Neuronal stem cell (in vitro differentiated cells): ENCODE measurements at regions not wholly inside any gene's neighbourhood (a gene's known extent, or its start where the extent isn't known, plus 50 kb on each side); places are given as distances from the start of the nearest gene placed in this dataset.

ENCODE experiments used
- DNase-seq: peaks from one replicate; pipeline ENCODE4 v3.0.0-alpha.2; 2013; ENCODE audit warnings: low spot score
- H2AFZ ChIP-seq: one replicate; pipeline ENCODE4 v1.6.1; 2013; ENCODE audit warnings: mild to moderate bottlenecking, low read length, inconsistent platforms
- H2AK5ac ChIP-seq: 2 replicates; pipeline ENCODE4 v1.6.1; 2013; ENCODE audit warnings: low read depth, mild to moderate bottlenecking, inconsistent platforms, low read length, moderate library complexity, mixed read lengths
- H2BK120ac ChIP-seq: 2 replicates; pipeline ENCODE4 v1.6.1; 2013; ENCODE audit warnings: low read depth, mild to moderate bottlenecking, inconsistent platforms, low read length, moderate library complexity, mixed read lengths
- H2BK12ac ChIP-seq: one replicate; pipeline ENCODE4 v1.6.1; 2013; ENCODE audit warnings: low read length, inconsistent platforms
- H2BK15ac ChIP-seq: 2 replicates; pipeline ENCODE4 v1.6.1; 2013; ENCODE audit warnings: mild to moderate bottlenecking, low read length, inconsistent platforms, mixed read lengths
- H2BK5ac ChIP-seq: one replicate; pipeline ENCODE4 v1.6.1; 2013; ENCODE audit warnings: inconsistent platforms, mild to moderate bottlenecking, low read length, moderate library complexity
- H3K14ac ChIP-seq: one replicate; pipeline ENCODE4 v1.6.1; 2013; ENCODE audit warnings: low read length, inconsistent platforms
- H3K18ac ChIP-seq: 2 replicates; pipeline ENCODE4 v1.6.1; 2013; ENCODE audit warnings: low read length, inconsistent platforms
- H3K23ac ChIP-seq: 2 replicates; pipeline ENCODE4 v1.6.1; 2013; ENCODE audit warnings: low read depth, mild to moderate bottlenecking, mixed read lengths, low read length, inconsistent platforms; ENCODE audit not compliant: poor library complexity
- H3K27ac ChIP-seq: replicated peaks from 3 replicates; pipeline ENCODE4 v1.5.1; 2013; ENCODE audit warnings: low read length, inconsistent platforms
- H3K27me3 ChIP-seq, 3 experiments: 2 replicates each; pipeline ENCODE4 v1.6.1; 2013; ENCODE audit warnings: low read length in 3 of 3, mild to moderate bottlenecking in 2 of 3, inconsistent platforms in 1 of 3, low read depth in 1 of 3, mixed read lengths in 1 of 3, moderate library complexity in 1 of 3; ENCODE audit not compliant: control insufficient read depth in 3 of 3, insufficient read depth in 3 of 3
- H3K36me3 ChIP-seq, 2 donors: replicated peaks in 1 of 2; 2 replicates each; pipeline ENCODE4 v1.6.1; 2013; ENCODE audit warnings: low read length in 2 of 2; ENCODE audit not compliant: control insufficient read depth in 2 of 2, insufficient read depth in 2 of 2
- H3K4ac ChIP-seq: 2 replicates; pipeline ENCODE4 v1.6.1; 2013; ENCODE audit warnings: inconsistent platforms, mild to moderate bottlenecking, low read length, moderate library complexity
- H3K4me1 ChIP-seq, 2 donors: 1 replicate in 1 of 2; 2 replicates in 1 of 2; pipeline ENCODE4 v1.6.1; 2013; ENCODE audit warnings: low read length in 2 of 2, low read depth in 1 of 2; ENCODE audit not compliant: control insufficient read depth in 2 of 2, insufficient read depth in 1 of 2
- H3K4me2 ChIP-seq: one replicate; pipeline ENCODE4 v1.6.1; 2013; ENCODE audit warnings: mild to moderate bottlenecking, low read length, inconsistent platforms; ENCODE audit not compliant: insufficient read depth, poor library complexity, severe bottlenecking
- H3K4me3 ChIP-seq, 2 donors: 2 replicates each; pipeline ENCODE4 v1.5.1; 2013; ENCODE audit warnings: low read length in 2 of 2, mild to moderate bottlenecking in 2 of 2, inconsistent platforms in 1 of 2, moderate library complexity in 1 of 2
- H3K79me1 ChIP-seq: one replicate; pipeline ENCODE4 v1.6.1; 2013; ENCODE audit warnings: low read depth, mild to moderate bottlenecking, inconsistent platforms, low read length, moderate library complexity
- H3K9ac ChIP-seq: one replicate; pipeline ENCODE4 v1.6.1; 2013; ENCODE audit warnings: mild to moderate bottlenecking, low read depth, low read length, inconsistent platforms; ENCODE audit not compliant: poor library complexity
- H3K9me3 ChIP-seq, 2 donors: replicated peaks in 1 of 2; 2 replicates each; pipeline versions ENCODE3 to v1.6.1; 2013; ENCODE audit warnings: low read length in 2 of 2, mild to moderate bottlenecking in 2 of 2, inconsistent platforms in 1 of 2, low read depth in 1 of 2, mixed read lengths in 1 of 2, moderate library complexity in 1 of 2; ENCODE audit not compliant: control insufficient read depth in 2 of 2, insufficient read depth in 1 of 2
- H4K8ac ChIP-seq: one replicate; pipeline ENCODE4 v1.6.1; 2013; ENCODE audit warnings: low read depth, mild to moderate bottlenecking, inconsistent platforms, low read length, moderate library complexity
- H4K91ac ChIP-seq: one replicate; pipeline ENCODE4 v1.6.1; 2013; ENCODE audit warnings: low read length, low read depth, mild to moderate bottlenecking, inconsistent platforms; ENCODE audit not compliant: poor library complexity
- WGBS, 2 donors: extraction: QIAGEN DNeasy Blood & Tissue Kit; methylation state at CpG; one replicate each; pipeline ENCODE4 v1.1.7; 2013; ENCODE audit warnings: missing lambda C conversion rate in 2 of 2, mixed read lengths in 1 of 2; ENCODE audit not compliant: insufficient read length in 2 of 2, insufficient replicate concordance in 1 of 2; ENCODE audit errors: extremely low coverage in 2 of 2; 5-methylcytosine and 5-hydroxymethylcytosine counted together

DNA sequence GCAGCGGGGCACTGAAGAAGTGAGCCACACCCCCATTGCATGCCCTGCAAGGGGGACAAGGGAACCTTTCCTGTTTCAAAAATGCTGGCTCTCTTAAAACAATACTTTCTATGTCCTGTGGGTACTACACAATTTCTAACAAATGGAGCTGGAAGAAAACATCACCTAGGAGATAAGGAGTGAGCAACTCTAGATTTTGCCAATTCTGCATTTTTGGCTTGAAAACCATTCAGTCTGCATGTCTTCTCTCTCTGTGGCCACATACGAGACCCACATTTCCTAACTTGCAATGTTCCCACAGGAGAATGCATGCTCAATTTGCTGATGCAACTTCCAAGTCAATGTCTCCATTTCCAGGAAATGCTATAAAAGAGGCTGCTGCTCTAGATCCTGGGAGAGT, 662.0 kb downstream of the SQOR start:
- Histone ChIP-seq H4K8ac (no peak overlapping the region), H3K4ac (no peak overlapping the region), H3K23ac (no peak overlapping the region), H4K91ac (no peak overlapping the region), H3K4me3 (no peak overlapping the region), H2BK120ac (no peak overlapping the region), H3K4me1 (peaks cover 0 to 5% of the 10 kb centered on the region in 2 donors), H2AFZ (no peak overlapping the region), H3K4me2 (no peak overlapping the region), H3K9me3 (no peaks in the 10 kb centered on the region), H2AK5ac (no peak overlapping the region), H3K9ac (no peak overlapping the region), H2BK5ac (no peak overlapping the region), H3K14ac (no peak overlapping the region), H3K79me1 (no peaks in the 10 kb centered on the region), H2BK15ac (no peak overlapping the region), H3K27ac (no peak overlapping the region), H3K18ac (no peak overlapping the region), H3K27me3 (no peaks in the 10 kb centered on the region), H2BK12ac (no peak overlapping the region), H3K36me3 (no peaks in the 10 kb centered on the region)
- DNase-seq, result no peak
- no CpG with 5 or more reads among the region's 2 CpGs for whole genome bisulfite sequencing, 2 donors

GRCh38 chr15:46297766-46298165, 662.9 kb downstream of the SQOR start:
- Histone ChIP-seq H3K23ac (no peak overlapping the region), H3K9me3 (no peaks in the 10 kb centered on the region), H4K91ac (no peak overlapping the region), H2AK5ac (no peak overlapping the region), H3K4me2 (no peak overlapping the region), H3K18ac (no peak overlapping the region), H2BK5ac (no peak overlapping the region), H3K36me3 (no peaks in the 10 kb centered on the region), H3K4me1 (peaks cover 0 to 5% of the 10 kb centered on the region in 2 donors), H3K4me3 (no peak overlapping the region), H3K79me1 (no peaks in the 10 kb centered on the region), H2BK12ac (no peak overlapping the region), H3K27me3 (no peaks in the 10 kb centered on the region), H3K27ac (no peak overlapping the region), H4K8ac (no peak overlapping the region), H3K4ac (no peak overlapping the region), H3K14ac (no peak overlapping the region), H2BK120ac (no peak overlapping the region), H2AFZ (no peak overlapping the region), H2BK15ac (no peak overlapping the region), H3K9ac (no peak overlapping the region)
- WGBS, 2 donors, result no CpG with 5 or more reads among the region's 3 CpGs
- no peak for DNase-seq

DNA sequence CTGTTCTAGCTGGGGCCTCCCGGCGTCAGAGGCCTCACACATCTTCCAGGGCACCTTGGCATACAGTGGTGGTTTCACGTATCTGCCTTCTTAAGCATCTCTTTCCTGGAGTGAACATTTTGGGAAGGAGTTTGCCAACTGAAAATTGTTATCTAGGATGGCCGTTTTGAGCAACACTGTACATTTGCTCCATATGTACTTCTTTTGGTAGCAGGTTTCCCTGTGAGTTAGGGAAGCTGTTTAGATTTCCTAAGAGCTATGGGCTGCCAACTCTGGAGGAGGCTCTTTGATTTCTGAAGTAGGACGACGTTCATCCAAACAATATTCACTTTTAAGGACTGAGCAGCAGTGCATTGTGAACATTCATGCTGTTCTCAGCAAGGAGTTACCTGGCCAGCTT, 665.9 kb downstream of the SQOR start:
- H3K4me2 ChIP-seq, result no peak overlapping the region
- H3K18ac ChIP-seq, result peak overlapping the region; percentile 72
- no peak overlapping the region for H4K8ac ChIP-seq
- H3K23ac ChIP-seq, result no peak overlapping the region
- no peak for DNase-seq
- WGBS, 2 donors, result no CpG with 5 or more reads among the region's 6 CpGs
- no peaks in the 10 kb centered on the region for H3K9me3 ChIP-seq
- H3K27ac ChIP-seq, result no peak overlapping the region
- no peaks in the 10 kb centered on the region for H3K36me3 ChIP-seq
- H3K4me3 ChIP-seq, result no peak overlapping the region
- no peak overlapping the region for H2BK12ac ChIP-seq
- no peak overlapping the region for H2BK5ac ChIP-seq
- no peak overlapping the region for H2BK15ac ChIP-seq
- no peak overlapping the region for H2BK120ac ChIP-seq
- no peaks in the 10 kb centered on the region for H3K27me3 ChIP-seq
- H3K4ac ChIP-seq, result no peak overlapping the region
- H2AK5ac ChIP-seq, result no peak overlapping the region
- peaks cover 0 to 4% of the 10 kb centered on the region in 2 donors for H3K4me1 ChIP-seq
- no peak overlapping the region for H3K9ac ChIP-seq
- no peak overlapping the region for H2AFZ ChIP-seq
- no peak overlapping the region for H3K14ac ChIP-seq
- no peaks in the 10 kb centered on the region for H3K79me1 ChIP-seq
- H4K91ac ChIP-seq, result no peak overlapping the region

DNA sequence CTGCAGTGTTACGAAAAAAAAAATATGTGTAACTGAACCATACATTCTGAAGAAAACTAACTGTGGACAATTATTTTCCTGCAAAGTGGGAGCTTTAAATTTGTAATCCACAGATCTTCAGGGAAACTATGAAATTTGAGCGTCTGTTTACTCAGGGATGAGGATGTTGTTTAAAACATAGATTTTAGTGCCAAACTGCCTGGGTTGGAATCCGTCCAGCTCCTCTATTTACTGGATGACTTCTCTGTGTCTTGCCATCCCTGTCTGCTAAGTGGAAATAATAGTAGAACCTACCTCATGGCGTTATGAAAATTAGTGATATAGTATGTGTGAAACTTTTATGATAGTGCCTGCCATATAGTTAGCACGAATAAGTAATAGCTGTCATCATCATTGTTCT, 666.5 kb downstream of the SQOR start:
- Histone ChIP-seq H3K4me1 (peaks cover 0 to 4% of the 10 kb centered on the region in 2 donors), H2BK12ac (no peak overlapping the region), H3K79me1 (no peaks in the 10 kb centered on the region), H2BK120ac (no peak overlapping the region), H2AK5ac (no peak overlapping the region), H4K8ac (no peak overlapping the region), H3K14ac (no peak overlapping the region), H3K9ac (no peak overlapping the region), H3K27ac (no peak overlapping the region), H2BK15ac (no peak overlapping the region), H4K91ac (no peak overlapping the region), H3K36me3 (no peaks in the 10 kb centered on the region), H3K4ac (no peak overlapping the region), H2AFZ (no peak overlapping the region), H3K4me3 (no peak overlapping the region), H3K4me2 (no peak overlapping the region), H3K9me3 (no peaks in the 10 kb centered on the region), H2BK5ac (no peak overlapping the region), H3K23ac (no peak overlapping the region), H3K27me3 (no peaks in the 10 kb centered on the region), H3K18ac (no peak overlapping the region)
- WGBS, 2 donors, result no CpG with 5 or more reads among the region's 5 CpGs
- DNase-seq, result no peak
